Ectodermal cell (in vitro differentiated cells): ENCODE measurements at regions not wholly inside any gene's neighbourhood (a gene's known extent, or its start where the extent isn't known, plus 50 kb on each side); places are given as distances from the start of the nearest gene placed in this dataset.

Experiments
- H3K27ac ChIP-seq: 2 replicates; pipeline ENCODE4 v1.7.0; 2013; ENCODE audit warnings: mild to moderate bottlenecking, low read depth, low read length; ENCODE audit not compliant: insufficient read depth, poor library complexity, severe bottlenecking
- H3K27me3 ChIP-seq: 2 replicates; pipeline ENCODE4 v1.7.0; 2013; ENCODE audit warnings: mild to moderate bottlenecking, low read length; ENCODE audit not compliant: insufficient read depth, control insufficient read depth, poor library complexity, severe bottlenecking
- H3K36me3 ChIP-seq: one replicate; pipeline ENCODE4 v1.7.0; 2013; ENCODE audit warnings: low read length; ENCODE audit not compliant: control insufficient read depth, insufficient read depth
- H3K4me1 ChIP-seq: one replicate; pipeline ENCODE4 v1.7.0; 2013; ENCODE audit warnings: low read length; ENCODE audit not compliant: control insufficient read depth, insufficient read depth
- H3K4me3 ChIP-seq: 2 replicates; pipeline ENCODE4 v1.7.0; 2013; ENCODE audit warnings: low read depth, low read length, control low read depth; ENCODE audit not compliant: insufficient read depth
- H3K9me3 ChIP-seq: 2 replicates; pipeline ENCODE4 v1.7.0; 2013; ENCODE audit warnings: mild to moderate bottlenecking, low read length, moderate library complexity; ENCODE audit not compliant: control insufficient read depth
- WGBS, 2 experiments: methylation state at CpG; one replicate each; pipeline ENCODE4 v1.1.7; 2013; ENCODE audit warnings: missing lambda C conversion rate in 2 of 2; 5-methylcytosine and 5-hydroxymethylcytosine counted together

GRCh38 chr5:155368490-155368889 is 354.9 kb downstream of the KIF4B start:
- Histone ChIP-seq H3K27ac (no peak overlapping the region), H3K27me3 (no peaks in the 10 kb centered on the region), H3K4me3 (no peak overlapping the region), H3K9me3 (no peaks in the 10 kb centered on the region), H3K36me3 (no peaks in the 10 kb centered on the region), H3K4me1 (no peaks in the 10 kb centered on the region)
- WGBS, 2 experiments = 76 to 78% methylated on average over 1 of the region's 1 CpG

GRCh38 chr5:155380480-155380879 is 366.9 kb downstream of the KIF4B start:
- no peaks in the 10 kb centered on the region for H3K9me3 ChIP-seq
- H3K36me3 ChIP-seq = no peaks in the 10 kb centered on the region
- H3K4me3 ChIP-seq = no peak overlapping the region
- no peak overlapping the region for H3K27ac ChIP-seq
- no peaks in the 10 kb centered on the region for H3K27me3 ChIP-seq
- 87 to 97% methylated on average over 3 of the region's 3 CpGs for WGBS, 2 experiments
- no peaks in the 10 kb centered on the region for H3K4me1 ChIP-seq

DNA sequence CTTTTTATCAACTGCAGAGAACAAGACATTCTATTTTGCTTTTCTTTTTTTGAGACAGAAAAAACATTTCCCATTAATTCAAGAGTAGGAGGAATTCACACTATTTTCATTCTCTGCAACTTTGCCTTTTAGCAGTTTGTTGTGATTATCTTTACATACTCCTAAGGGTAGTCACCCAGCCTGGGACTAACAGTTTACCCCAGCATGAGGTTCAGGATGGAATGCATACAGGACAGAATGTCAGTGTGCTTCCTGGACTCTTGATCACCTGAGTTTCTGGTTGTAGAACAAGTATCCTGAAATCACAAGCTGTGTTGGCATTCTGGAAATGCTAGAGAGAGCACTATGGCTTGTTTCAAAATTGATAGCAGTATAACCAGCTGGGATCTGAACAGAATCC is 368.1 kb downstream of the KIF4B start:
- Histone ChIP-seq H3K4me3 (no peak overlapping the region), H3K27ac (no peak overlapping the region), H3K27me3 (no peaks in the 10 kb centered on the region), H3K9me3 (no peaks in the 10 kb centered on the region), H3K4me1 (no peaks in the 10 kb centered on the region), H3K36me3 (no peaks in the 10 kb centered on the region)

GRCh38 chr5:155389498-155389897 is 375.9 kb downstream of the KIF4B start:
- no peaks in the 10 kb centered on the region for H3K9me3 ChIP-seq
- H3K4me1 ChIP-seq = no peaks in the 10 kb centered on the region
- no peaks in the 10 kb centered on the region for H3K36me3 ChIP-seq
- H3K27me3 ChIP-seq = no peaks in the 10 kb centered on the region
- 95 to 97% methylated on average over 2 of the region's 4 CpGs for WGBS, 2 experiments
- H3K27ac ChIP-seq = no peak overlapping the region
- H3K4me3 ChIP-seq = no peak overlapping the region

GRCh38 chr5:155394727-155395126 is 381.2 kb downstream of the KIF4B start:
- Histone ChIP-seq H3K27me3 (no peaks in the 10 kb centered on the region), H3K36me3 (no peaks in the 10 kb centered on the region), H3K4me3 (no peak overlapping the region), H3K4me1 (no peaks in the 10 kb centered on the region), H3K9me3 (no peaks in the 10 kb centered on the region), H3K27ac (no peak overlapping the region)

DNA sequence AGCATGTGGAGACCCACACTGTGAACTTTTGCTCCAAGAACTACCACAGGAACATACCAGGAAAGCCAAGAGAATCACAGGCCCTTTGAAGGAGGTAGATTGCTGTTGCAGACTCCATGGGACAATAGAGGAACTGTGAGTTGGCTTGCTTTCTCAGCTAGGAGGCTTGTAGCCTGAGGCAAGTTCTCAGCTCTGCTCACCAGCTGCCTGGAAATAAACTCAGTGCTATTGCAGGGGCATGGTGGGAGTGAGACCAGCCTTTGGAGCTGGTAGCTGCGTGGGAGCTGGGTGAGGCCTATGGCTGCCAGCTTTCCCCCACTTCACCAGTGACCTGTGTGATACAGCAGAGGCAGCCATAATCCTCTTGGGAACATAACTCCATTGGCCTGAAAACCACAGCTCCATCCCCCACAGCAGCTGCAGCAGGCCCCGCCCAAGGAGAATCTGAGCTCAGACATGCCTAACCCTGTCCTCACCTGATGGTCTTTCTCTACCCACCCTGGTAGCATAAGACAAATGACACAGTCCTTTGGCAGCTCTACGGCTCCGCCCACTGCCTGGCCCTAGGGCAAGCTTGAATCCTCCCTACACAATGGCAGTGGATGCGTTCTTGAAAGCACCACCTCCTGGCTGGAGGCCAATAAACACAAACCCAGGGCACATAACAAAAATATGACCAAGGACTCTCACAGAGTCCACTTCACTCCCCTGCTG is 389.5 kb downstream of the KIF4B start:
- H3K9me3 ChIP-seq = no peaks in the 10 kb centered on the region
- H3K27ac ChIP-seq = no peak overlapping the region
- no peaks in the 10 kb centered on the region for H3K27me3 ChIP-seq
- H3K36me3 ChIP-seq = no peaks in the 10 kb centered on the region
- 81 to 84% methylated on average over 5 of the region's 5 CpGs for WGBS, 2 experiments
- no peak overlapping the region for H3K4me3 ChIP-seq
- no peaks in the 10 kb centered on the region for H3K4me1 ChIP-seq

DNA sequence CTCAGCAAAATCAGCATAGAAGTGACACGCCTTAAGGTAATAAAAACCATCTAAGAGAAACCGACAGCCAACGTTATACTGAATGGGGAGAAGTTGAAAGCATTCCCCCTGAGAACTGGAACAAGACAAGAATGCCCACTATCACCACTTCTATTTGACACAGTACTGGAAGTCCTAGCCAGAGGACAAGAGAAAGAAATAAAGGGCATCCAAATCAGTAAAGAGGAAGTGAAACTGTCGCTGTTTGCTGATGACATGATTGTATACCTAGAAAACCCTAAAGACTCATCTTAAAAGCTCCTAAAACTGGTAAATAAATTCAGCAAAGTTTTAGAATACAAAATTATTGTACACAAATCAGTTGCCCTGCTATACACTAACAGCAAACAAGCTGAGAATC is 393.3 kb downstream of the KIF4B start:
- H3K4me1 ChIP-seq = no peaks in the 10 kb centered on the region
- no peaks in the 10 kb centered on the region for H3K36me3 ChIP-seq
- WGBS, 2 experiments = 91 to 93% methylated on average over 3 to 4 of the region's 4 CpGs
- no peak overlapping the region for H3K27ac ChIP-seq
- no peaks in the 10 kb centered on the region for H3K27me3 ChIP-seq
- no peak overlapping the region for H3K4me3 ChIP-seq
- no peaks in the 10 kb centered on the region for H3K9me3 ChIP-seq

DNA sequence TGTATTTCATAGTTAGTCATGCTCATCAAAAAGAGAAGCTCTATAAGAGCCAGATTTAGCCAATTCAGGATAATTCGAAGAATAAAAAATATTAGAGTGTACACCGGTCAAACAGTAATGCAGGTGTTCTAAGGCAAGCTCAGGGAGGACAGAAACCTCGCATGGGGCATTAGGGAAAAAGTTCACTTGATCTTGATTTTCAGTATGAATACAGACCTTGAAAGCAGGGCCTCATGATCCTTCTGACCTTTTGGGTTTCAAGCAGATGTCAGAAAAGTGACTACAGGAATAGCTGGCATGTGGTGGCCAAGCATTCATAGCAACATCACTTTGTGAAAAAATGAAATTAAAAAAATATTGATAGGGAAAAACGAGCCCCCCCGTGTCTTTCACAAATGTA is 394.9 kb downstream of the KIF4B start:
- H3K27me3 ChIP-seq = no peaks in the 10 kb centered on the region
- no peak overlapping the region for H3K4me3 ChIP-seq
- WGBS, 2 experiments = 84 to 92% methylated on average over 5 of the region's 5 CpGs
- H3K9me3 ChIP-seq = no peaks in the 10 kb centered on the region
- no peak overlapping the region for H3K27ac ChIP-seq
- no peaks in the 10 kb centered on the region for H3K36me3 ChIP-seq
- H3K4me1 ChIP-seq = no peaks in the 10 kb centered on the region

DNA sequence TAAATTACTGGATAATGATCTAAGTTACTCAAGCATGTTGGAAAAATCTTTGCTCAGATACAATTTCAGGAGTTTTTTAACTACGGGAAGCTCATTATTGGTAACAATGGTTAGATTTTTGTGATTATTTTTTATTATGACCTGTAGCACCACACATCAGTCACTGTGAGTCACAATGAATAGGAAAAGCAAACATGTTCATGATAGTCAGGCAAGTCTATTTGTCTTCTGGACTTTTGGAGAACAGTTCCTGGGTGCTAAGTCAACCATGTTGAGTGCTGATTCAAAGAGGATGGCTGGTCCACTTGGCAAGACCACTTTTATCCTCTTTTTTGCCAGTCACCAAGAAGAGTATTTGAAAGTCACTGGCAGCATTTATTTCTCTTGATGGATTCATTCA is 403.2 kb downstream of the KIF4B start:
- no peaks in the 10 kb centered on the region for H3K9me3 ChIP-seq
- H3K27ac ChIP-seq = no peak overlapping the region
- H3K4me1 ChIP-seq = no peaks in the 10 kb centered on the region
- no peaks in the 10 kb centered on the region for H3K36me3 ChIP-seq
- H3K27me3 ChIP-seq = no peaks in the 10 kb centered on the region
- WGBS, 2 experiments = 83 to 89% methylated on average over 1 of the region's 1 CpG
- H3K4me3 ChIP-seq = no peak overlapping the region

DNA sequence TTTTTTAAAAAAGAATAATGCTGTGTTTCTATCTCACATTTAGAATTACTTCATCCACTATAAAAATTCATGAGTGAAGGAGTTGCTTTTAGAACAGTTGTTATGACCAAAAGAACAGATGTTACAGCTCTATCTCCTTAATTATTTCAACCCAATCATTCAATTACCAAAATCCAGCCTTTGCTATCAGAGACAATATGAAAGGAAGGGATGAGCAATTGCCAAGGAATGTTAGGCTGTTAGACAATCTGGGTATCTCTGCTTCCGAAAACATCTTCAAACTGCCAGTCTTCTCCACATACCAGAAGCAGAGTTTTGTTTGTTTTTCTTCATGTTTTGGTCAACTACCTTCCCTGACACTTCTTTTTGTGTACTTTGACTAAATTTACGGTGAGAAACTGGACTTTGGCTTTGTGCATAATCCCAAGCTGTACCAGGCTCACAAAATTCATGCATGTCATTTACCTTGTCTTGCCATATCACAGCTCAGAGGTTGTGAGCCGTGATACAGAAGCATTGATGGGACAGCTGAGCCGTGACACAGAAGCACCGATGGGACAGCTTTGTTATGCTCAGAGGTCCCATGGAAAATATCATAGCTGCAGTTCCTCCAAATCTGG is 405.5 kb downstream of the KIF4B start:
- Histone ChIP-seq H3K9me3 (no peaks in the 10 kb centered on the region), H3K4me1 (no peaks in the 10 kb centered on the region), H3K36me3 (no peaks in the 10 kb centered on the region), H3K27ac (no peak overlapping the region), H3K27me3 (no peaks in the 10 kb centered on the region), H3K4me3 (no peak overlapping the region)
- WGBS, 2 experiments = 92 to 93% methylated on average over 5 of the region's 5 CpGs
